CD4-positive, alpha-beta memory T cell (primary cell): ENCODE measurements at regions not wholly inside any gene's neighbourhood (a gene's known extent, or its start where the extent isn't known, plus 50 kb on each side); places are given as distances from the start of the nearest gene placed in this dataset.

Experiments used
- CTCF ChIA-PET: fragments of 350-600 bp; sonication (Branson Sonifier 250); formaldehyde crosslinking; loops from one replicate; lab custom pipeline; 2021; ENCODE audit warnings: inconsistent platforms; ENCODE audit not compliant: partially characterized antibody; lab: Charles Lee
- POLR2A ChIA-PET: fragments of 350-600 bp; sonication (Branson Sonifier 250); formaldehyde crosslinking; loops from one replicate; lab custom pipeline; 2021; ENCODE audit not compliant: partially characterized antibody; lab: Charles Lee
- DNase-seq, 5 donors: peaks; one replicate each; pipeline versions ENCODE4 v3.0.0 to v3.0.0-alpha.2; 2020 to 2022; ENCODE audit warnings: mixed read lengths in 1 of 5
- H3K27ac ChIP-seq: one replicate; pipeline ENCODE4 v1.7.0; 2013; ENCODE audit warnings: low read depth, low read length
- H3K27me3 ChIP-seq: 2 replicates; pipeline ENCODE4 v1.7.0; 2013; ENCODE audit warnings: mild to moderate bottlenecking, low read length, moderate library complexity; ENCODE audit not compliant: insufficient read depth
- H3K36me3 ChIP-seq: 2 replicates; pipeline ENCODE4 v1.7.0; 2013; ENCODE audit warnings: mild to moderate bottlenecking, low read length, moderate library complexity; ENCODE audit not compliant: insufficient read depth
- H3K4me1 ChIP-seq: 2 replicates; pipeline ENCODE4 v1.7.0; 2013; ENCODE audit warnings: mild to moderate bottlenecking, low read length, moderate library complexity; ENCODE audit not compliant: insufficient read depth
- H3K4me3 ChIP-seq, 2 donors: one replicate each; pipeline ENCODE4 v1.7.0; 2013; ENCODE audit warnings: low read length in 2 of 2, mild to moderate bottlenecking in 1 of 2
- H3K9me3 ChIP-seq, 2 donors: one replicate each; pipeline ENCODE4 v1.7.0; 2013; ENCODE audit warnings: low read length in 2 of 2, control low read depth in 1 of 2; ENCODE audit not compliant: control insufficient read depth in 1 of 2
- H3K27ac Mint-ChIP-seq, 7 donors: one replicate each; pipeline ENCODE4 v1.8.0; 2020 to 2021; ENCODE audit warnings: mixed read lengths in 7 of 7, mild to moderate bottlenecking in 6 of 7, inconsistent platforms in 3 of 7, moderate library complexity in 3 of 7
- H3K27me3 Mint-ChIP-seq, 2 donors: one replicate each; pipeline ENCODE4 v1.8.0; 2020 to 2021; ENCODE audit warnings: mixed read lengths in 2 of 2
- H3K36me3 Mint-ChIP-seq, 2 donors: one replicate each; pipeline ENCODE4 v1.8.0; 2020 to 2021; ENCODE audit warnings: mixed read lengths in 2 of 2, inconsistent platforms in 1 of 2, mild to moderate bottlenecking in 1 of 2
- H3K4me1 Mint-ChIP-seq, 4 donors: one replicate each; pipeline ENCODE4 v1.8.0; 2020 to 2021; ENCODE audit warnings: mixed read lengths in 4 of 4, mild to moderate bottlenecking in 1 of 4
- H3K4me3 Mint-ChIP-seq, 8 donors: one replicate each; pipeline ENCODE4 v1.8.0; 2020 to 2021; ENCODE audit warnings: mixed read lengths in 8 of 8, mild to moderate bottlenecking in 7 of 8, moderate library complexity in 6 of 8, inconsistent platforms in 3 of 8
- H3K9me3 Mint-ChIP-seq, 8 donors: one replicate each; pipeline ENCODE4 v1.8.0; 2020 to 2021; ENCODE audit warnings: mixed read lengths in 8 of 8, mild to moderate bottlenecking in 5 of 8, inconsistent platforms in 3 of 8, moderate library complexity in 1 of 8
- intact Hi-C: fragments of 100-400 bp; cut with micrococcal nuclease; formaldehyde crosslinking; loops from one replicate; pipeline ENCODE4 v1.15.1; 2023

DNA sequence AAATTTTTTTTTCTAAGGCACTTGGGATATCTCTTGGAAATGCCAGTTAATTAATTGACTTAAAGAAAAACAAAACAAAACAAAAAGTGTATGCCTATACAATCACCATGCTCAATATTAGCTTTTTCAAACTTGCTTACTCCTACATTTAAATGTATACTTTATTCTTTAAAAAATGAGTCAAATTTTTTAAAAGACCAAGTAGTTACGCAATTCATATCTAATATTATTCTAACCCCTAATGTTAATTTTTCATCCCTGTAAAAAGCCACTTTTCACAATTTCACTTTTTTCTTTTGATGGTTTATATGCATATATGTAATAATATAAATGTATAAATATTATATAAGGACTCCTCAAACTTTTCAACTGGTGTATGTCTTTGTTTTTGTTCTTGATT lies 211.2 kb downstream of the PRDM9 start:
- no peaks in the 10 kb centered on the region for H3K27me3 ChIP-seq

DNA sequence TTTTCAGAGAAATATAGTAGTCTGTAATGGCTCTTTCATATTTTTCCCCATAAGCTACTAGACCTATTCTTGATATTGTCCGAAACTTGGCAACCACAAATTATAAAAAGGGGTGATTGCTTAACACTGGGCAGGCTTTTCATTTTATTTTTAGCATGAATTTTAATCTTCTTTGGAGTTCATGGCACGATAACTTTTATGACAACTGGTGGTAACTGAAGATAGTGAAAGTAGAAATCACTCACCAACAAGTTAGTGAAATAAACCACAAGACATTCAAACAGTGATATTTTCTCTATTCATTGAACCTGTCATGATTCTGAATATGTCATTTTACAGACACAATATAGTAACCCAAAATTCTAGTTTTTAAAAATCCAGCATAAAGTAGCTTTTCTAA lies 213.9 kb downstream of the PRDM9 start:
- ChIA-PET CTCF (no interaction called here), POLR2A (no interaction called here)
- intact Hi-C loops: no loop called here
- Mint-ChIP-seq H3K27ac (no peak overlapping the region), H3K36me3 (no peaks in the 10 kb centered on the region), H3K9me3 (peaks cover 0 to 17% (median 5%) of the 10 kb centered on the region in 8 donors), H3K4me1 (no peaks in the 10 kb centered on the region), H3K4me3 (no peak overlapping the region), H3K27me3 (no peaks in the 10 kb centered on the region)
- Histone ChIP-seq H3K36me3 (no peaks in the 10 kb centered on the region), H3K4me3 (no peak overlapping the region), H3K27me3 (no peaks in the 10 kb centered on the region), H3K27ac (no peak overlapping the region), H3K4me1 (no peaks in the 10 kb centered on the region), H3K9me3 (no peaks in the 10 kb centered on the region)
- DNase-seq: no peak

More for the DNA sequence above, 211.2 kb downstream of the PRDM9 start:
- Histone ChIP-seq H3K4me1 (no peaks in the 10 kb centered on the region), H3K36me3 (no peaks in the 10 kb centered on the region), H3K27ac (no peak overlapping the region), H3K4me3 (no peak overlapping the region), H3K9me3 (no peaks in the 10 kb centered on the region)
- Mint-ChIP-seq H3K4me1 (no peaks in the 10 kb centered on the region), H3K4me3 (no peak overlapping the region), H3K27ac (no peak overlapping the region), H3K36me3 (no peaks in the 10 kb centered on the region), H3K27me3 (no peaks in the 10 kb centered on the region), H3K9me3 (peaks cover 1 to 16% (median 7%) of the 10 kb centered on the region in 8 donors)
- intact Hi-C loops: no loop called here
- CTCF ChIA-PET: no interaction called here
- POLR2A ChIA-PET: no interaction called here
- DNase-seq: no peak

DNA sequence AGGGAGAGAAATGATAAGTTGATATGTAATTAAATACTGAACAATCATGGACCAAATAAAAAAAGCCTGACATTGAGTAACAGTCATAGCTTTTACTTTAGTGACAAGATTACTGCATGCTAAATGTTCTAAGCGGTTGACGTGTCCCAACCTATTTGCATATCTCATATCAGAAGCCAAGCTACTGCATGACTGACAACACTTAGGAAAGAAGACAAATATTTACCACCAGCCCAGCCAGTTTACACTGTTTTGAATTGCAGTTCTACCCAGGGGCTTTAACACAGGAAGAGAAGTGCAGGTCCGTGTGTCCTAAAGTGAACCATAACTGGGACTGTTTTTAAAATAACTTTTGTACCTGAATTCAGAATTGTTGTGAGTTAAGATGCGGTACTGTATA lies 219.9 kb downstream of the PRDM9 start:
- intact Hi-C loops: no loop called here
- no peaks in the 10 kb centered on the region for H3K36me3 ChIP-seq
- H3K27me3 ChIP-seq: no peaks in the 10 kb centered on the region
- Mint-ChIP-seq H3K4me3 (no peak overlapping the region), H3K27me3 (no peaks in the 10 kb centered on the region), H3K36me3 (no peaks in the 10 kb centered on the region), H3K27ac (no peak overlapping the region), H3K4me1 (no peaks in the 10 kb centered on the region), H3K9me3 (peaks cover 0 to 27% (median 9%) of the 10 kb centered on the region in 8 donors)
- ChIA-PET POLR2A (no interaction called here), CTCF (no interaction called here)
- no peaks in the 10 kb centered on the region for H3K9me3 ChIP-seq
- no peak overlapping the region for H3K27ac ChIP-seq
- H3K4me1 ChIP-seq: no peaks in the 10 kb centered on the region
- H3K4me3 ChIP-seq: no peak overlapping the region
- no peak for DNase-seq

DNA sequence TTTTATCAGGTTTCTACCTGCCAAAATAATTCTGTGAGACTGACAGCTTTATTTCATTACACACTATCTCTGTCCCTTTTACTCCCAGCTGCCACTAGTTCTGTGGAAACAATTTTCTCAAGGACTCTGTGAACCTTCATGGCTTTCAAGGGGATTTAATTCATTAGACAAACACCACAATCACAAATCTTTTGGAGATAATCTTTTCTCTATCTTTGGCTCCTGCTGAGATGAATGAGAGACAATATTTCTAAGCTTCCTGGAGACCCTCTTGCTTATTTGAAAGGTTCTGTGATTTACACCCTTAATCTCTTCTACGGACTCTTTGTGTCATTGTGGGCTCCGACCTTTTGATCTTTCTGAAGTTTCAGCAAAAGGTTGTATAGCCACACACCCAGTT lies 222.6 kb downstream of the PRDM9 start:
- Histone ChIP-seq H3K27me3 (no peaks in the 10 kb centered on the region), H3K27ac (no peak overlapping the region), H3K36me3 (no peaks in the 10 kb centered on the region), H3K4me3 (no peak overlapping the region), H3K9me3 (no peaks in the 10 kb centered on the region), H3K4me1 (no peaks in the 10 kb centered on the region)
- Mint-ChIP-seq H3K9me3 (peaks cover 0 to 29% (median 9%) of the 10 kb centered on the region in 8 donors), H3K4me1 (no peaks in the 10 kb centered on the region), H3K27me3 (no peaks in the 10 kb centered on the region), H3K27ac (no peak overlapping the region), H3K4me3 (no peak overlapping the region), H3K36me3 (no peaks in the 10 kb centered on the region)
- ChIA-PET POLR2A (no interaction called here), CTCF (no interaction called here)
- intact Hi-C loops: no loop called here
- DNase-seq: no peak

DNA sequence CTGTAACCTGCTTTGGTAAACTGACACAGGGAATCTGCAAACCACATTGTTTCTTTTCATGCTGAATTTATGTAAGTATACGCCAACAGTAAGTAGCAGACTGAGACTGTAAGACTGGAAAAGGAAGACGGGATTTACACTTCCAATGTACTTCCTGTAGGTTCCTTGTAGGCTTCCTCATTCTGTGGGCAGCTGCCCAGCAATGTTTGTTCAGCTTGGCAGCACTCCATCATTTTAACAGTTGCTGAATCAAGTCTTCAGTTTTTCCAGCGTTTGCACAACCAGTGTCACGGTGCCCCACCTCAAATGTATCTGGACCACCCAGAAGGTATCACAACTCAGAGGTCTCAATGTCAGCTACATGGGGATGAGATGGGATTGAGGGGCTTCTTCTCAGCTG lies 232.6 kb downstream of the PRDM9 start:
- ChIA-PET POLR2A (no interaction called here), CTCF (no interaction called here)
- no peaks in the 10 kb centered on the region for H3K9me3 ChIP-seq
- DNase-seq: no peak
- intact Hi-C loops: no loop called here
- Mint-ChIP-seq H3K4me1 (no peaks in the 10 kb centered on the region), H3K36me3 (no peaks in the 10 kb centered on the region), H3K27ac (no peak overlapping the region), H3K27me3 (no peaks in the 10 kb centered on the region), H3K4me3 (no peak overlapping the region), H3K9me3 (peaks cover 0 to 16% (median 2%) of the 10 kb centered on the region in 8 donors)
- H3K4me3 ChIP-seq: no peak overlapping the region
- no peaks in the 10 kb centered on the region for H3K27me3 ChIP-seq
- H3K27ac ChIP-seq: no peak overlapping the region
- H3K4me1 ChIP-seq: no peaks in the 10 kb centered on the region
- H3K36me3 ChIP-seq: no peaks in the 10 kb centered on the region

DNA sequence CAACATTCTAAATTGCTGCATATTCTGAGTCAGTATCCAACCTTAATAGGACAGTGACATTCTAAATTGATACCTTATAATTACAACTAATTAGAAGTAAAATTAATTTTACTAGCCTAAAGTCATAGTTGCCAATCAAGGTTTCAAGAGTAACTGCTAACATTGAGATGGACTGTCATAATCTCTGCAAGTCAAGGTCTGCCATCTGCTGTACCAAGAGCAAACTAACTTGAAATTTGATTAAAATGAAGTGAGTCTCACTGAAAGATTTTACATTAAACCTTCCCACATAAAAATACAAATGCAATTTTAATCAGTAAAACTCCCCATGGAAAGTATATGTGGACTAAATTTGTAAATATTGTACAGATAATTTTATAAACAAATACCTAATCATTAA lies 235.3 kb downstream of the PRDM9 start:
- no peaks in the 10 kb centered on the region for H3K27me3 Mint-ChIP-seq
- no peaks in the 10 kb centered on the region for H3K4me1 Mint-ChIP-seq
- no peak overlapping the region for H3K4me3 Mint-ChIP-seq
- Histone ChIP-seq H3K9me3 (no peaks in the 10 kb centered on the region), H3K27ac (no peak overlapping the region), H3K4me3 (no peak overlapping the region), H3K36me3 (no peaks in the 10 kb centered on the region), H3K27me3 (no peaks in the 10 kb centered on the region), H3K4me1 (no peaks in the 10 kb centered on the region)
- no peak overlapping the region for H3K27ac Mint-ChIP-seq
- ChIA-PET POLR2A (no interaction called here), CTCF (no interaction called here)
- no peak for DNase-seq
- H3K9me3 Mint-ChIP-seq: peaks cover 0 to 16% (median 3%) of the 10 kb centered on the region in 8 donors
- no peaks in the 10 kb centered on the region for H3K36me3 Mint-ChIP-seq
- intact Hi-C loops: no loop called here

DNA sequence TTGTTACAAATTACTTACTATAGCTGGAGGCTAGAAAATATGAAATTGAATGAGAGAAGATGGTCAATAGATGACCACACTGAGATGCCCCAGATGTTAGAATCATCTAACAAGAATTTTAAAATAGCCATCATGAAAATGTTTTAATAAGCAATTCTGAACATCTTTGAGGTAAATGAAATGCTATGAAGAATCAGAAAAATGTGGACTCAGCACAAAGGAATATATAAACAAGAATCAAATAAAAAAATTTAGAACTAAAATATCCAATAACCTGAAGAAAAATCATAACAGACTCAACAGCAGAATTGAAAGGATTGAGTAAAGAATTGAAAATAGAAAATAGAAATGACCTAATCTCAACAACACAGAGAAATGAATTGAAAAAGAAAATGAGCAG lies 248.5 kb downstream of the PRDM9 start:
- H3K27me3 ChIP-seq: no peaks in the 10 kb centered on the region
- DNase-seq: no peak
- intact Hi-C loops: no loop called here
- no peaks in the 10 kb centered on the region for H3K4me1 ChIP-seq
- no peaks in the 10 kb centered on the region for H3K36me3 ChIP-seq
- Mint-ChIP-seq H3K36me3 (no peaks in the 10 kb centered on the region), H3K9me3 (peaks cover 3 to 16% (median 9%) of the 10 kb centered on the region in 8 donors), H3K27me3 (no peaks in the 10 kb centered on the region), H3K4me3 (no peak overlapping the region), H3K27ac (no peak overlapping the region), H3K4me1 (no peaks in the 10 kb centered on the region)
- H3K4me3 ChIP-seq: no peak overlapping the region
- H3K27ac ChIP-seq: no peak overlapping the region
- peaks cover 0 to 4% of the 10 kb centered on the region in 2 donors for H3K9me3 ChIP-seq
- ChIA-PET POLR2A (no interaction called here), CTCF (no interaction called here)

DNA sequence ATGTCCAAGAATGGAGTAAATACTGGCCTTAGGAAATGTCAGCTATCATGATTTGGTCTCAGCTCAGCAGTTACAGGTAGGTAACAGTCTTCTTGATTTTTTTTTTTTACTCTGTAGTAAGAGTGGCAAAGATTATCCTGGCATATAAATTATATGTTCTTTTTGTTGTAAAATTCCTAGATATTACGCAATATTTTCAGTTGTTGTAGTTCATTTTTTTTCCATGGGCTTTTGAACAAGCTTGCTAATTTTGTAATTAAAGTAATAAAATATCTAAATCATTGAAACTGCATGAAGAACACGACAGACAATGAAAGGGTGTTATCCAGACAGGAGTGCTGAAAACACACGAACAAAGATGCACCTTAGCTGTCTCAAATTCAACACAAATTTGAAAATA lies 249.4 kb downstream of the PRDM9 start:
- intact Hi-C loops: no loop called here
- H3K4me3 ChIP-seq: no peak overlapping the region
- Mint-ChIP-seq H3K4me3 (no peak overlapping the region), H3K27ac (no peak overlapping the region), H3K4me1 (no peaks in the 10 kb centered on the region), H3K36me3 (no peaks in the 10 kb centered on the region), H3K9me3 (peaks cover 0 to 17% (median 7%) of the 10 kb centered on the region in 8 donors), H3K27me3 (no peaks in the 10 kb centered on the region)
- H3K9me3 ChIP-seq: peaks cover 0 to 4% of the 10 kb centered on the region in 2 donors
- H3K36me3 ChIP-seq: no peaks in the 10 kb centered on the region
- H3K4me1 ChIP-seq: no peaks in the 10 kb centered on the region
- CTCF ChIA-PET: no interaction called here
- H3K27ac ChIP-seq: no peak overlapping the region
- no peaks in the 10 kb centered on the region for H3K27me3 ChIP-seq
- POLR2A ChIA-PET: no interaction called here
- no peak for DNase-seq
